ENCODE measurements at regions not wholly inside any gene's neighbourhood (a gene's known extent, or its start where the extent isn't known, plus 50 kb on each side); places are given as distances from the start of the nearest gene placed in this dataset.
A peak's percentile ranks its signal among the peaks of the same experiment; 100 is the strongest.

DNA sequence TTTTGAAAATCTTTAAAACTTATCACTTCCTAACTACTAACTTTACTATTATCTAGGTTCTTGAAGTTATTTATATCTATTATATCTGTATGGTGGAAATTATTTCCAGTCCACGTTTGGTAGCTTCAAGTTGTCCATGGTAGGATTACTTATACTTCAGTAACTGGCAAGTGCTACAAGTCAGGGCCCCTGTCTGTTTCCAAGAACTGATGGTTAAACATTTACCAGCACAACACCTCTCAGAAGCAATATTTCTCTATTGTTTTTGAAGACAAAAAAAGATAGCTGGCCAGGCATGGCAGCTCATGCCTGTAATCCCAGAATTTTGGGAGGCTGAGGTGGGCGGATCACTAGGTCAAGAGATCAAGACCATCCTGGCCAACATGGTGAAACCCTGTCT is 240.4 kb upstream of the RHOBTB1 start:
- no peak for DNase-seq

DNA sequence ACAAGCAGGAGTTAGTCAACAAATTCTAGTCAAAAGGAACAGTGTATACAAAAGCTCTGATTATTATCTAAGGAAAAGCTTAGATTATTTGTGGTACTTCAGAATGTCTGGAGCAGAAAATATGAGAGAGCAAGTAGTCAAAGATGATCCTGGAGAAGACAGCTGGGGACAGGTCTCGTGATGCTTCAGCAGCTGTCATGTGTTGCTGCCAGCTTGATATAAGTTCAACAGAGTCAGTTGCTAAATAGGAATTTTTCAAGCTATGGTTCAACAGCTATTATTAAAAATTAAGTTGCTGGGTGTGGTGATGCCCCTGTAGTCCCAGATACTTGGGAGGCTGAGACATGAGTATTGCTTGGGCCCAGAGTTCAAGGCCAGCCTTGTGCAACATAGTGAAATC is 240.0 kb upstream of the RHOBTB1 start:
- DNase-seq = no peak

DNA sequence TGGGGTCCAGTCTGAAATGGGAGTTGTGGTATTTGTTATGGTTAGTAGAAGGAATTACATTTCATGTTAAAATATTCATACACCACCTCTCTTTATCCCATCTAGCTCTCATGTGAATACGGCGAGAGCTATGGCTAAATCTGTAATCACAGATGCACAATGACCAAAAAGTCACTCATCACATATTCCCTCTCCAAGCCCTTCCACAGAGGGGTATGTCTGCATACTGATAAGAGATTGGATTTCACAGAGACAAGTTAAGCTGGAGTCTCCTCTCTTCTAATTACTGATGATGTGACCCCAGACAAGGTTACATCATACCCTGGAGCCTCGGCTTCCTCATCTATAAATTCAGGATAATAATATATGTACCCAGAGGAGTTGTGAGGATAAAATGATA is 237.8 kb upstream of the RHOBTB1 start:
- DNase-seq = no peak

GRCh38 chr10:61179771-61180170 is 235.8 kb upstream of the RHOBTB1 start:
- DNase-seq = no peak

DNA sequence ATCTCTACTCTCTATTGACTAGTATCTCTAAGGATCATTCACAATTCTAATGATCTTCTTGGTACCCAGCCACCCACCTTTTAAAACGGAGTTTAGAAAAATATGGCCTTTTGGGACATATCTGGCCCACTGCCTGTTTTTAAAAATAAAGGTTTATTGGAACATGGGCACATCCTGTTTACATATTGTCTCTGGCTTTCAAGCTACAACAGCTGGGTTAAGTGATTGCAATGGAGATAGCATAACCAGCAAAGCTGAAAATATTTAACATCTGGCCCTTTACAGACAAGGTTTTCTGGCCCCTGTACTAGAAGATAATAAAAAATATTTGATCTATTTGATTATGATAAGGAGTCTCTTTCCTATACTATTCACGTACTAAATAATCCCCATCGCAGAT is 232.4 kb upstream of the RHOBTB1 start:
- DNase-seq = no peak

DNA sequence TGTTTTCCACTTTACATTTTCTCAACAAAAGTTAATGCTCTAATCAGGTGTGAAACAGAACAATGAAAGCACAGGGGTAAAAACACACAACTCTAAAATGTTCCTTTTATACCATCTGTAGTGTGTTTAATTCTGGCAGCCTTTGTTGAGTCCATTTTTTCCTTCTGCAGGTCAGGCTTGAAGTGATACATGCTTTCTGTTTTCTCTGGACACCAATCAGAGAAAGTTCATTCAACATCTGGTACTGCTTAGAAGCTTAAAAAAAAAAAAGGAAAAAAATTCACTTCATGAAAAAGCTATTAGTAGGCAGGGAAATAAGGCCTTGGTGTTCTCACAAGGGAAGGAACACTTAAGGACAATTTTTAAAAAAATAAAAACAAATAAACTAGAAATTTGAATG is 231.3 kb upstream of the RHOBTB1 start:
- DNase-seq = no peak

- DNase-seq = no peak
These were observed 229.5 kb upstream of the RHOBTB1 start for GRCh38 chr10:61173450-61173849.

DNA sequence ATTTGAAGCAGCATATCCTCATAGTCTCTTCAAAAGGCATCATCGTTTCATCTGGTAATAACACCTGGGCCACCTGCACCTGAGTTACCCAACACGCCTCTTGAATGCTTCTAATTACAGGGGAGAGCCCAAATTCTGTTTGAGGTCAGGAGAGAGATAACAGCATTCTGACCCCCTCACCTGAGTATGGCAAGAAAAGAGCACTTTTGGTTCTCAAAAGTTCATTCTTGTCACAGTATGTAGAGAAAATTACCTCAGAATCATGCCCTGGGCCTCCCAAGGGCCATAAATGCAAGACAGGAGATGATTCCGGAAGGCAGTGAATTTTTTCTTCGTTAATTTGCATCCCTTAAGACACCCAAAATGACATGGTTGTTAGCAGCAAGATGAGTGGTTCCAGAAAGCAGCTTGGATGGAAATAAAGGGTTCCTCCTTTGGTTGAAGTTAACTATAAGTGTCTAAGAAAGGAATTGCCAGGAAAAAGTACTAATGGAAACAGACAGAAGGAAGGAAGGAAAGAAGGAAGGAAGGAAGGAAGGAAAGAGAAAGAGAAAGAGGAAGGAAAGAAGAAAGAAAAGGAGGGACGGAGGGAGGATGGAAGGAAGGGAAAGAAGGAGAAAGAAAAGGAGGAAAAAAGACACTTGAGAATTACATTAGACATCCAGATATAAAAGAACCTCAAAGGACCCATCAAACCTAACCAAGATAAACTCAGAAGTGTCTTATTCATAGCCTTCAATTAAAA is 228.4 kb upstream of the RHOBTB1 start:
- DNase-seq = no peak

DNA sequence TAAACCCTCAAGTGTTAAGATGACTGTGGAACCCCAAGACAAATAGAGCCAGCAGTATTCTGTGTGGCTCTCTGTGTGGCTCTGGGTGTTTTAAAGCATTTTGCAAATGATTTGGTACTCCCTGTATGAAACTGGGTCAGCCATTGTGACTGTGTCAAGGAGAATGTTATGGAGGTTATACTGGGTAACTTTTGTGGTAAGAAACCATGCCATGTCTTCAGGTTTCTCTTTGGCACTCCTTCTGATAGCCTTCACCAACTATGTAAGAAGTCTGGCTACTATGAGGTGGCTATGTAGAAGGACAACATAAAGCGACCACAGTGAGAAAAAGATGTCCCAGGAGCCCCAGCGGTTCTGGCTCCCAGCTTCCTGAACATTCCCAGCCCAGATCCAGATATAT is 226.6 kb upstream of the RHOBTB1 start:
- DNase-seq = no peak

- DNase-seq = no peak
These were observed 225.3 kb upstream of the RHOBTB1 start for GRCh38 chr10:61169294-61169693.

DNA sequence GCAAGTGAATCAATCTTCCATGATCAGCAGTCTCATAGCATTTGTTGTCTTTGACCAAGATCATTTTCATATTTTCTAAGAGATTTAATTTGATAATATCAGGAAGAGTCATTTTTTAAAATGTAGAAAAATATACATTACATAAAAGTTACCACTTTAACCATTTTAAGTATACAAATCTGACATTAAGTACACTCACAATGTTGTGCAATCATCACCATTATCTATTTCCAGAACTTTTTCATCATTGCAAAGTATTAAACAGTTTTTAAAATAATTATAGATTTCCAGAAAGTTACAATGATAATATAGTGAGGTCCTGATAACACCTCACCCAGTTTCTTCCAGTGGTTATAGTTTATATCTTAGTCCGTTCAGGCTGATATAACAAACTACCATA is 222.5 kb upstream of the RHOBTB1 start:
- no peak for DNase-seq

DNA sequence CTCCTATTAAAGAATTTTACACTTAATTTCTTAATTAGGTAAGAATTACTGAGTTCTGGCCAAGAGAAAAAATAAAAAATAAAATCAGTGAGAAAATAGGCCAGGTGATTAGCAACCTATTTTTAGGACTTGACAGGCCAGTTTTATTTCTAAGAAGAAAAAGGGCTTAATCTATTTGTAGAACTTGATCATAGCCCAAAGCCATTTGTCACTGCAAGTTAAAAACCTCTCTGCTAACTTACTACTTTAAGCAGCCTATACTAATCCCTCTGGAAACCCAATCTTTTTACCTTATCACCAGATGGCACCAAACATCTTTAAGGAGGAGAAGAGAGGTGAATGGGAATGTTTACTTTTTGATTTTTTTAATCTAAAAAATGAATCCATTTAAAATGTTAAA is 222.1 kb upstream of the RHOBTB1 start:
- DNase-seq = no peak

- no peak for DNase-seq
These were observed 220.6 kb upstream of the RHOBTB1 start for GRCh38 chr10:61164458-61165160.

- no peak for DNase-seq
These were observed 219.4 kb upstream of the RHOBTB1 start for GRCh38 chr10:61163403-61163802.

DNA sequence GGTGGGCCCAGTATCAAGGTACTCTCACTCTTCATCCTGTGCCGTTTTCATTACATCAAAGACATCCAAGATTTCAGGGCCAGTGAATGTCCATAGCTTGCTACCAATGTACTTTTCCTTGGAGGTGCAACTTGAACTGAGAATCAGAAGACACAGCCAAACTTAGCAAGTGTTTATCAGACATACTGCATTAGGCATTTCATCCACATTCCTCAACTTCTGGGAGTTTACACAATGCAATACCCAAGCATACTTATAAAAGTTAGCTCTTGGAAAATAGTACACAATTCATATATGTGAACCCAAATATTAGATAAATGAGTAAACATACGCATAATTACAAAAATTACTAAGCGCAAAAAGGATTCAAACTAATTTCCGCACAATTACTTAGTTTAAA is 216.3 kb upstream of the RHOBTB1 start:
- no peak for DNase-seq

- no peak for DNase-seq
These were observed 215.3 kb upstream of the RHOBTB1 start for GRCh38 chr10:61159253-61159652.

GRCh38 chr10:61157182-61157581 is 213.2 kb upstream of the RHOBTB1 start:
- no peak for DNase-seq

DNA sequence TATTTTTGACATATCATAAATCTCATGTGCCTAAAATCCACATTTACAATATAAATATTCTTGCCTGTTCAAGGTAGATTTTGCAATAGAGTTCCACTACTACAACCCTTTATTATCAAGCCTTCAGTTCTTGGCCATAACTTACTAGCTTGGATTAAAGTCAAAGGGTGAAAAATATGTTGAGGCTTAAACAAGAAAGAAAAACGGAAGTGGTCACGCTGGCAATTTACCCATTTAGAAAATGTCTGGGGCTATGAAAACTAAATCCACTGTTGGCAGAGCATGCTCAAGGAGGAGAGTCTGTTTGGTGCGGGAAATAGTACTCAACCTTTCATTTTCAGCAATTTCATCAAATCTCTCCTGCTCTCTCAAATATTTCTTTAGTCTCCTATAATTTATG is 209.8 kb upstream of the RHOBTB1 start:
- DNase-seq = no peak

- DNase-seq = no peak
These were observed 207.1 kb upstream of the RHOBTB1 start for GRCh38 chr10:61151059-61151458.

DNA sequence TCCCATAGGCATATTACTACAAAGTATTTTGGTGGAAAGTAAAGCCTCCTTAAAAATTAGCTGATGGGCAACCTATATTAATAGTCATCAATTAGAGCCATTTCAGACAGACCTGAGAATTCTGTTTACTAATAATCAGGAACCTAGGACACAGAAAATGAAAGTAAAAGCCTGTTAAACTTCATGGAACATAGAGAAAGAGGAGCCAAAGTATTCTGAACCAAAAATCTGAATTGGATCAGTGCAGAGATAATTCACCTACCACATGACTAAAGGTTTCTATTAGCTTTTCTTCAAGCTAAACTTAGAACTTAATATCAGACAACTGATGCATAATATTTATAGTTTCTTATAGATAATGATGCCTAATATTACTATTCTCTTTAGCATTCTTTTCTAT is 204.5 kb upstream of the RHOBTB1 start:
- no peak for DNase-seq

GRCh38 chr10:61142987-61143386 is 199.0 kb upstream of the RHOBTB1 start:
- DNase-seq = no peak

GRCh38 chr10:61140765-61141392 is 196.9 kb upstream of the RHOBTB1 start:
- peak; percentile 83 for DNase-seq

DNA sequence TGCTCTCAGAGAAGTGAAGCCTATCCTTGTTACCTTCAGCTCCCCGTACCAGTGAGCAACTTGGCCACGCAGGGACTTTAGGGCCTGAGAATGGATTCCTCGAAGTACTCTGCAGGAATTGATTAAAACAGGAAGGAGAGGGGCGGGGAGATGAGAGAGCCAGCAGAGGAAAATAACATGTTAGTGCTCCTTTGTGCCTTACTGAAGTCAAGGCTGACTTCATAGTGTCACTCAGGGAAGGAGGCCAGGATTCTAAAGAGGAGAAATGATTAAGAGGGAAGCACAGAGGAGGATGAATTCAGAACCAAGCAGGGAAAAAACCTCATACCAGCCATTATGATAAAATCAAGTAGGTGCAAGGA is 195.6 kb upstream of the RHOBTB1 start:
- DNase-seq = no peak
